Activated CD8-positive, alpha-beta T cell treated with anti-CD3 and anti-CD28 coated beads, Interleukin-2, amount 10 ng/mL, durations not matched to agents 7 days and 5 days (primary cell): ENCODE measurements at regions not wholly inside any gene's neighbourhood (a gene's known extent, or its start where the extent isn't known, plus 50 kb on each side); places are given as distances from the start of the nearest gene placed in this dataset.

Experiments used
- ATAC-seq: fragments of 150-1000 bp; cut with Tn5 transposase; one replicate; pipeline ENCODE4 v1.10.0; 2021; ENCODE audit warnings: moderate library complexity
- CTCF ChIA-PET: fragments of 350-600 bp; sonication (Branson Sonifier 250); formaldehyde crosslinking; loops from one replicate; lab custom pipeline; 2021; ENCODE audit warnings: antibody characterized with exemption; lab: Charles Lee
- POLR2A ChIA-PET: fragments of 350-600 bp; sonication (Branson Sonifier 250); formaldehyde crosslinking; loops from one replicate; lab custom pipeline; 2021; ENCODE audit warnings: antibody characterized with exemption; lab: Charles Lee
- DNase-seq: peaks from one replicate; pipeline ENCODE4 v3.0.0-alpha.2; 2020
- H3K27ac Mint-ChIP-seq: one replicate; pipeline ENCODE4 v1.8.0; 2021; ENCODE audit warnings: mild to moderate bottlenecking, mixed read lengths
- H3K27me3 Mint-ChIP-seq: one replicate; pipeline ENCODE4 v1.8.0; 2021; ENCODE audit warnings: low read depth, mixed read lengths
- H3K36me3 Mint-ChIP-seq: one replicate; pipeline ENCODE4 v1.8.0; 2021; ENCODE audit warnings: low read depth, mixed read lengths
- H3K4me1 Mint-ChIP-seq: one replicate; pipeline ENCODE4 v1.8.0; 2021; ENCODE audit warnings: low read depth, mixed read lengths
- H3K4me3 Mint-ChIP-seq: one replicate; pipeline ENCODE4 v1.8.0; 2021; ENCODE audit warnings: mild to moderate bottlenecking, mixed read lengths
- H3K9me3 Mint-ChIP-seq: one replicate; pipeline ENCODE4 v1.8.0; 2022; ENCODE audit warnings: mixed read lengths; ENCODE audit not compliant: insufficient read depth

DNA sequence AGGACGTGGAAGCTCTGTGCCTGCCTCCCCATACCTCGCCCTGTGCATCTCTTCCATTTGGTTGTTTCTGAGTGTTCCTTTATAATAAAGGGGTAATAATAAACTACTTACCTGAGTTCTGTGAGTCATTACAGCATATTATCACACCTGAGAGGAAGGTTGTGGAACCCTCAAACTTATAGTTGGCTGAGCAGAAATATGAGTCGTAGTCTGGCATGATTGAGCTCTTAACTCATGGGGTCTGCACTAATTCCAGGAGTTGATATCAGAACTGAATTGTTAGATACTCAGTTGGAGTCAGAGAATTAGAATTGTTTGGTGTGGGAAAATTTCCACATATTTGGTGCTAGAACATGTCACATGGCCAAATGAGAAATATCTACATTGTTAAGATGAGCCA lies 52.4 kb upstream of the HTR2A start:
- Mint-ChIP-seq H3K36me3 (no peaks in the 10 kb centered on the region), H3K9me3 (no peaks in the 10 kb centered on the region), H3K4me1 (no peaks in the 10 kb centered on the region), H3K27me3 (peaks cover 6% of the 10 kb centered on the region), H3K4me3 (no peak overlapping the region), H3K27ac (no peak overlapping the region)
- ChIA-PET CTCF (interaction anchor here (1.3 to 1.7 kb wide), 2 partner anchors 14 to 54 kb away, joined by 4 to 6 read pairs; no protein-coding TSS in a partner anchor), POLR2A (no interaction called here)
- DNase-seq (no peak), ATAC-seq (no peak)

GRCh38 chr13:46948338-46948737 lies 51.5 kb upstream of the HTR2A start:
- Mint-ChIP-seq H3K27ac (no peak overlapping the region), H3K4me3 (no peak overlapping the region), H3K4me1 (no peaks in the 10 kb centered on the region), H3K27me3 (peaks cover 6% of the 10 kb centered on the region), H3K9me3 (no peaks in the 10 kb centered on the region), H3K36me3 (no peaks in the 10 kb centered on the region)
- CTCF ChIA-PET = interaction anchor here (1.3 to 1.7 kb wide), 2 partner anchors 14 to 53 kb away, joined by 4 to 6 read pairs; no protein-coding TSS in a partner anchor
- no peak for ATAC-seq
- POLR2A ChIA-PET = no interaction called here
- DNase-seq = no peak

- no peak overlapping the region for H3K4me3 Mint-ChIP-seq
- no peaks in the 10 kb centered on the region for H3K4me1 Mint-ChIP-seq
- no peak overlapping the region for H3K27ac Mint-ChIP-seq
- DNase-seq (no peak), ATAC-seq (no peak)
- H3K36me3 Mint-ChIP-seq = no peaks in the 10 kb centered on the region
- ChIA-PET POLR2A (no interaction called here), CTCF (no interaction called here)
- H3K27me3 Mint-ChIP-seq = peaks cover 5% of the 10 kb centered on the region
- H3K9me3 Mint-ChIP-seq = no peaks in the 10 kb centered on the region
Measured at GRCh38 chr13:46947425-46948191, 50.8 kb upstream of the HTR2A start.
